ENCODE measurements at regions not wholly inside any gene's neighbourhood (a gene's known extent, or its start where the extent isn't known, plus 50 kb on each side); places are given as distances from the start of the nearest gene placed in this dataset.

- TF ChIP-seq CTCF (IDR thresholded peaks at IDR 0.05) (no peak), ZFX (IDR thresholded peaks at IDR 0.05; ENCODE audit: borderline replicate concordance) (no peak)
Observed at GRCh38 chr5:152237531-152237930, 167.5 kb downstream of the NMUR2 start.

Measured in 22Rv1 (cell line).